ENCODE measurements at regions not wholly inside any gene's neighbourhood (a gene's known extent, or its start where the extent isn't known, plus 50 kb on each side); places are given as distances from the start of the nearest gene placed in this dataset.

- BruUV-seq (replicated peaks): no TSS peak
- Histone ChIP-seq H3K36me3 (ENCODE audit: control insufficient read depth, insufficient read depth, low read length) (no peaks in the 10 kb centered on the region), H3K4me2 (ENCODE audit: insufficient read depth, low read length) (no peak overlapping the region), H2AFZ (ENCODE audit: low read depth, low read length) (peak overlapping the region; percentile 30; the same call in 1 of the 2 replicates), H3K79me2 (ENCODE audit: control insufficient read depth, insufficient read depth, low read length) (no peaks in the 10 kb centered on the region), H3K9ac (ENCODE audit: insufficient read depth in 1 of 2, low read depth in 2 of 2, low read length in 2 of 2) (no peak overlapping the region), H3K27ac (ENCODE audit: extremely low read depth, low read depth, low read length) (no peak overlapping the region), H3K4me3 (no peak overlapping the region), H3K9me1 (ENCODE audit: control insufficient read depth, insufficient read depth, low read length) (no peaks in the 10 kb centered on the region), H3K27me3 (ENCODE audit: control insufficient read depth in 2 of 2, insufficient read depth in 2 of 2, low read length in 2 of 2) (no peaks in the 10 kb centered on the region), H3K9me3 (replicated peaks; ENCODE audit: control insufficient read depth, insufficient read depth, low read depth, low read length) (no peaks in the 10 kb centered on the region; the same call in 1 of the 2 replicates), H4K20me1 (replicated peaks; ENCODE audit: control insufficient read depth, insufficient read depth, low read length) (no peaks in the 10 kb centered on the region), H3K4me1 (replicated peaks in 1 of 2; ENCODE audit: control insufficient read depth in 2 of 2, insufficient read depth in 2 of 2, low read length in 2 of 2) (no peaks in the 10 kb centered on the region; a peak in 1 of 5 replicates)
- peak; percentile 34; the same call in 2 of the 3 replicates for ATAC-seq
- POLR2A ChIA-PET: no interaction called here
- in situ Hi-C loops (cut with MboI) (no loop called here), intact Hi-C loops (cut with micrococcal nuclease) (no loop called here)
- CTCF ChIA-PET (ENCODE audit: low intra/inter-chr PET ratio): no interaction called here
- no peak for DNase-seq (ENCODE audit: extremely low read depth in 1 of 4, low spot score in 3 of 4)
- 44% methylated on average over 1 of the region's 1 CpG for WGBS (ENCODE audit: insufficient coverage, low coverage, missing lambda C conversion rate)
- no peak for TF ChIP-seq FOS (IDR thresholded peaks at IDR 0.05; ENCODE audit: extremely low read depth, insufficient read length)
- no peak for TF ChIP-seq KHSRP (IDR thresholded peaks at IDR 0.05)
- no peak for TF ChIP-seq ZNF668 (CRISPR knock-in tag; IDR thresholded peaks at IDR 0.05)
- no peak for TF ChIP-seq HES1 (IDR thresholded peaks at IDR 0.05; ENCODE audit: low read depth)
- no peak for TF ChIP-seq HMG20B (CRISPR knock-in tag; IDR thresholded peaks at IDR 0.05)
- TF ChIP-seq MYNN (IDR thresholded peaks at IDR 0.05): no peak
- TF ChIP-seq MYNN (CRISPR knock-in tag; IDR thresholded peaks at IDR 0.05): no peak
- FAIRE-seq: no peak
Observed at GRCh38 chr1:191852907-191853306, 305.4 kb upstream of the RGS18 start.

DNA sequence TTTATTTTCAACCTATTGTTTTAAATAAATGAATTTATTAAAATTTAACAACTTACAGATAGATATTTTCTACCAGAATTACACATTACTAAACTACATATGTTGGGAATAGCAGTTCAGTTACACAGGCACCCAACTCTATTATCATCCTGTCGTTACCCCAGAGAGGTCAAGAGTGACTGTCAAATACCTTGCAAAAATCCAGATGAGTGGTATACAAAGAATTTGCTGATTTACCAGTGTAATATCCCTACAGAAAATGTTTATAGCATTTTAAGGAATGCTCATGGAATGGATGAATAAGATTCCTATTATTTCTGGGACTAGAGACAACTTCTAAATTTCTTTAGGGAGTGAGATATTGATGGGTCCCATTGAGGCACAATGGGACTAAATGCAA is 300.7 kb upstream of the RGS18 start:
- no TSS peak for BruUV-seq (replicated peaks)
- no peaks in the 10 kb centered on the region; the same call in 1 of the 2 replicates for H3K9me3 ChIP-seq (replicated peaks; ENCODE audit: control insufficient read depth, insufficient read depth, low read depth, low read length)
- no peak overlapping the region for H3K27ac ChIP-seq (ENCODE audit: extremely low read depth, low read depth, low read length)
- H3K4me3 ChIP-seq: no peak overlapping the region
- TF ChIP-seq DIDO1 (tag; IDR thresholded peaks at IDR 0.05; ENCODE audit: low read depth) (no peak), ARID2 (IDR thresholded peaks at IDR 0.05) (no peak), FOXK1 (CRISPR knock-in tag; IDR thresholded peaks at IDR 0.05; ENCODE audit: borderline replicate concordance) (no peak), SRSF7 (optimal IDR thresholded peaks at IDR 0.05; ENCODE audit: low read depth, low read length) (no peak)
- 35% methylated on average over 1 of the region's 1 CpG for WGBS (ENCODE audit: insufficient coverage, low coverage, missing lambda C conversion rate)
- intact Hi-C loops (cut with micrococcal nuclease): no loop called here
- ChIA-PET POLR2A (no interaction called here), CTCF (ENCODE audit: low intra/inter-chr PET ratio) (no interaction called here)
- in situ Hi-C loops (cut with MboI): no loop called here
- H2AFZ ChIP-seq (ENCODE audit: low read depth, low read length): no peak overlapping the region
- no peaks in the 10 kb centered on the region for H4K20me1 ChIP-seq (replicated peaks; ENCODE audit: control insufficient read depth, insufficient read depth, low read length)
- FAIRE-seq: no peak
- no peak overlapping the region for H3K4me2 ChIP-seq (ENCODE audit: insufficient read depth, low read length)
- no peaks in the 10 kb centered on the region for H3K9me1 ChIP-seq (ENCODE audit: control insufficient read depth, insufficient read depth, low read length)
- H3K79me2 ChIP-seq (ENCODE audit: control insufficient read depth, insufficient read depth, low read length): no peaks in the 10 kb centered on the region
- no peaks in the 10 kb centered on the region for H3K36me3 ChIP-seq (ENCODE audit: control insufficient read depth, insufficient read depth, low read length)
- no peaks in the 10 kb centered on the region for H3K4me1 ChIP-seq (replicated peaks in 1 of 2; ENCODE audit: control insufficient read depth in 2 of 2, insufficient read depth in 2 of 2, low read length in 2 of 2)
- no peak overlapping the region for H3K9ac ChIP-seq (ENCODE audit: insufficient read depth in 1 of 2, low read depth in 2 of 2, low read length in 2 of 2)
- DNase-seq (ENCODE audit: extremely low read depth in 1 of 4, low spot score in 3 of 4): no peak
- no peak for ATAC-seq
- no peaks in the 10 kb centered on the region for H3K27me3 ChIP-seq (ENCODE audit: control insufficient read depth in 2 of 2, insufficient read depth in 2 of 2, low read length in 2 of 2)
